Endothelial cell (in vitro differentiated cells): ENCODE measurements at regions not wholly inside any gene's neighbourhood (a gene's known extent, or its start where the extent isn't known, plus 50 kb on each side); places are given as distances from the start of the nearest gene placed in this dataset.

Experiments used
- DNase-seq: peaks from one replicate; pipeline ENCODE4 v3.0.0; 2021; ENCODE audit warnings: low spot score
- H3K27ac Mint-ChIP-seq: one replicate; pipeline ENCODE4 v1.8.0; 2021; ENCODE audit warnings: mixed read lengths, inconsistent platforms; ENCODE audit not compliant: unreplicated experiment
- H3K27me3 Mint-ChIP-seq: one replicate; pipeline ENCODE4 v1.8.0; 2021; ENCODE audit warnings: mild to moderate bottlenecking, moderate library complexity, mixed read lengths, inconsistent platforms; ENCODE audit not compliant: unreplicated experiment
- H3K36me3 Mint-ChIP-seq: one replicate; pipeline ENCODE4 v1.8.0; 2021; ENCODE audit warnings: mild to moderate bottlenecking, low read depth, mixed read lengths, inconsistent platforms; ENCODE audit not compliant: unreplicated experiment
- H3K4me1 Mint-ChIP-seq: one replicate; pipeline ENCODE4 v1.8.0; 2021; ENCODE audit warnings: mild to moderate bottlenecking, mixed read lengths, inconsistent platforms; ENCODE audit not compliant: unreplicated experiment
- H3K4me3 Mint-ChIP-seq: one replicate; pipeline ENCODE4 v1.8.0; 2021; ENCODE audit warnings: mild to moderate bottlenecking, mixed read lengths, inconsistent platforms; ENCODE audit not compliant: unreplicated experiment
- H3K9me3 Mint-ChIP-seq: one replicate; pipeline ENCODE4 v1.8.0; 2021; ENCODE audit warnings: mixed read lengths, inconsistent platforms; ENCODE audit not compliant: unreplicated experiment
- CTCF ChIP-seq: fragments of 200-600 bp; sonication (generic); IDR thresholded peaks from one replicate; pipeline ENCODE4 v1.5.0; 2021; ENCODE audit warnings: antibody characterized with exemption; ENCODE audit not compliant: unreplicated experiment

GRCh38 chr12:84376320-84376719, 536.3 kb downstream of the SLC6A15 start:
- DNase-seq: no peak
- Mint-ChIP-seq H3K27me3 (no peaks in the 10 kb centered on the region), H3K9me3 (no peaks in the 10 kb centered on the region), H3K27ac (no peak overlapping the region), H3K4me1 (no peaks in the 10 kb centered on the region), H3K4me3 (no peak overlapping the region), H3K36me3 (no peaks in the 10 kb centered on the region)
- TF ChIP-seq CTCF: no peak

GRCh38 chr12:84375449-84376170, 537.0 kb downstream of the SLC6A15 start:
- Mint-ChIP-seq H3K4me3 (no peak overlapping the region), H3K9me3 (no peaks in the 10 kb centered on the region), H3K27me3 (no peaks in the 10 kb centered on the region), H3K36me3 (no peaks in the 10 kb centered on the region), H3K4me1 (no peaks in the 10 kb centered on the region), H3K27ac (no peak overlapping the region)
- TF ChIP-seq CTCF: no peak
- DNase-seq: no peak

GRCh38 chr12:84362552-84362897, 550.1 kb downstream of the SLC6A15 start:
- Mint-ChIP-seq H3K9me3 (no peaks in the 10 kb centered on the region), H3K4me1 (no peaks in the 10 kb centered on the region), H3K27me3 (peaks cover 5% of the 10 kb centered on the region), H3K36me3 (no peaks in the 10 kb centered on the region), H3K4me3 (no peak overlapping the region), H3K27ac (no peak overlapping the region)
- DNase-seq: no peak
- no peak for TF ChIP-seq CTCF

- Mint-ChIP-seq H3K9me3 (no peaks in the 10 kb centered on the region), H3K27me3 (peaks cover 5% of the 10 kb centered on the region), H3K27ac (no peak overlapping the region), H3K36me3 (no peaks in the 10 kb centered on the region), H3K4me1 (no peaks in the 10 kb centered on the region), H3K4me3 (no peak overlapping the region)
- DNase-seq: no peak
- TF ChIP-seq CTCF: no peak
These were observed 550.7 kb downstream of the SLC6A15 start for GRCh38 chr12:84361651-84362551.

- Mint-ChIP-seq H3K4me3 (no peak overlapping the region), H3K36me3 (no peaks in the 10 kb centered on the region), H3K9me3 (no peaks in the 10 kb centered on the region), H3K4me1 (no peaks in the 10 kb centered on the region), H3K27ac (no peak overlapping the region), H3K27me3 (peaks cover 5% of the 10 kb centered on the region)
- no peak for DNase-seq
- no peak for TF ChIP-seq CTCF
These were observed 555.3 kb downstream of the SLC6A15 start for GRCh38 chr12:84357314-84357713.
